GM12872 (cell line): ENCODE measurements at regions not wholly inside any gene's neighbourhood (a gene's known extent, or its start where the extent isn't known, plus 50 kb on each side); places are given as distances from the start of the nearest gene placed in this dataset.

Experiments used
- CTCF ChIP-seq: IDR thresholded peaks from 3 replicates; pipeline ENCODE4 v1.5.1; 2011; ENCODE audit warnings: low read depth, mild to moderate bottlenecking, low read length, moderate library complexity; ENCODE audit not compliant: insufficient read depth

- TF ChIP-seq CTCF: no peak
These were observed 132.2 kb downstream of the TSN start for GRCh38 chr2:121887513-121888188.

DNA sequence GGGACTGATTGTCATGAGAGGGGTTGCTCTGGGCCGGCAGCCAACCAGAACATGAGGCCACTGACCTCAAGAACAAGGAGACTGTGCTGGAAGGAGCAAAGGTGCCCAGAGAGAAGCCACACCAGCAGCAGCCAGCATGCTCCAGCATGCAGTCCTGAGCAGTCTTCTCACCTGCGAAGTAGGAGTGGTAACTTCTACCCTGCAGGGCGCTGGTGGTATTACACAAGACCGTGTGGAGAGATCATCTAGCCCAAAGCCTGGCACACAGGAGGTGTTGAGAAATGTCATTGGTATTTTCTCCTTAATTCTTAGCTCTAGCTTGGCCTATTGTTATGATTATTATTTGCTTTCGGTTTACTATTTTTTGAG lies 132.7 kb downstream of the TSN start:
- peak; percentile 72; the same call in 2 of the 3 replicates for TF ChIP-seq CTCF

DNA sequence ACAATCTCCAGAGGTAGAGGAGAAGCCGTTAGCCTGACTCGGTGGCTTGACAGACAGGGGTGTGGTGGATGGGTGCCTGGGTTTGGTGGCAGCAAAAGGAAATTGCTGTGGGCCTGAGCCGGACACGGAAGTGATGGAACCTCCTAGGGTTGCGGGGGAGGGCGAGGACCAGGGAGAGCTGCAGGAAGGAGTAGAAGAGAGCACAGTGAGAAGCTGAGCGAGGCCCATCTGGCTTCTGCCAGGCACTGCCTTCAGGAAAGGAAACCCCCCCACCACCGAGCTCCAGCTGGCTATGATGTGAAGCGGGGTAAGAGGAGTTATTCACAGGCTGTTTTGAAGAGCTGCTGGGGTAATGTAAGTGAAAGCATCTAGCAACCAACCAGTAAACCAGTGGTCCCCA lies 134.6 kb downstream of the TSN start:
- TF ChIP-seq CTCF: no peak

DNA sequence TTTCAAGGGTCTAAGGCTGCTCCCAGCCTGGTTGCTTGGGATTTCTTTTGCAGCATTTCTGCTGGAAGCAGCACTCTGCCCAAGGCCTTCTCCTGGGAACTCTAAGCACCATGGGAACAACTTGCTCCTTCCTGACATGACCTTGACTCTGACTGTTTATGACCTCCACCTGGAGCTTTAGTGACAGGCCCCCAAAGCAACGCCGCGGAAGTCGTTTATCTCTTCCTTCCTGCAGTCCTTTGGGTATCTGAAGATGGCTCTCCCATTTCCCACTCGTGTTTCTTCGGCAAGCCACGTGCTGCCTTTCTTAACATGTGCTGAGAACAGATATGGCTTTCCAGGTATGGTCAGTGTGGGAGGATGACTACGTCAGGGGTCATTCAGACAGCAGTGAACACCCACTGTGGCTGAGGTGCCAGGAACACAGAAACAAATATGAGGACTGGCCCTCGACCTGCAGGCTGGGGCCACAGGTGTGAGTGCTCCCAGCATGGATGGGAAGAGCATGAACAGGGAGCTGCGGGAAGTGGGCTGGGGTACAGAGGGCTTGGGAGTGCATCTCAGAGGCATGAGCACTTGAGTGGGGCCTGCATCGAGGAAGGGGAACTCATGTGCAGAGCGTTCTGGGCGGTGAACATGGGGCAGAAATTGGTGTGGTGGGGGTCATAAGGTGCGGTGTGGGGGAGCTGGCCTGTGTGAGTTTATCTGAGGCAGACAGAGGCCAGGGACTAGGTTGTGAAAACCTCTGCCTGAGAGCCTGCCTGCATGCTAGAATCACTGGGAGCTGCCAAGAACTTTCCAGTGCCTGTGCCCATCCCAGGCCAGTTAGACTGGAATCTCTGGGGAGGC lies 140.5 kb downstream of the TSN start:
- no peak for TF ChIP-seq CTCF

- peak; percentile 78 for TF ChIP-seq CTCF
These were observed 142.0 kb downstream of the TSN start for GRCh38 chr2:121897335-121897970.

- TF ChIP-seq CTCF: no peak
These were observed 143.0 kb downstream of the TSN start for GRCh38 chr2:121898483-121898882.

GRCh38 chr2:121900391-121900790 lies 144.9 kb downstream of the TSN start:
- no peak for TF ChIP-seq CTCF
